ENCODE measurements at regions not wholly inside any gene's neighbourhood (a gene's known extent, or its start where the extent isn't known, plus 50 kb on each side); places are given as distances from the start of the nearest gene placed in this dataset.

- no peaks in the 10 kb centered on the region for H3K36me3 ChIP-seq (ENCODE audit: control insufficient read depth, insufficient read depth, low read length)
- H3K4me3 ChIP-seq (ENCODE audit: low read depth, low read length): no peak overlapping the region
- no peaks in the 10 kb centered on the region for H3K4me1 ChIP-seq
- no peaks in the 10 kb centered on the region for H3K9me3 ChIP-seq (ENCODE audit: control insufficient read depth, low read length)
- H3K9ac ChIP-seq: no peak overlapping the region
- H3K4me2 ChIP-seq (ENCODE audit: low read length): no peak overlapping the region
- H3K27me3 ChIP-seq (ENCODE audit: control insufficient read depth, insufficient read depth, low read length): no peaks in the 10 kb centered on the region
- H3K79me2 ChIP-seq: no peaks in the 10 kb centered on the region
- no peak overlapping the region for H3K27ac ChIP-seq
- TF ChIP-seq CTCF (IDR thresholded peaks at IDR 0.05): no peak
- no peak overlapping the region for H2AFZ ChIP-seq
These were observed 322.4 kb upstream of the CBLB start for GRCh38 chr3:106191211-106191610.

- H3K4me1 ChIP-seq: no peaks in the 10 kb centered on the region
- no peaks in the 10 kb centered on the region for H3K27me3 ChIP-seq (ENCODE audit: control insufficient read depth, insufficient read depth, low read length)
- no peak overlapping the region for H3K4me3 ChIP-seq (ENCODE audit: low read depth, low read length)
- H3K9ac ChIP-seq: no peak overlapping the region
- no peak for TF ChIP-seq CTCF (IDR thresholded peaks at IDR 0.05)
- no peak overlapping the region for H2AFZ ChIP-seq
- H3K79me2 ChIP-seq: no peaks in the 10 kb centered on the region
- H3K27ac ChIP-seq: no peak overlapping the region
- no peaks in the 10 kb centered on the region for H3K36me3 ChIP-seq (ENCODE audit: control insufficient read depth, insufficient read depth, low read length)
- no peaks in the 10 kb centered on the region for H3K9me3 ChIP-seq (ENCODE audit: control insufficient read depth, low read length)
- no peak overlapping the region for H3K4me2 ChIP-seq (ENCODE audit: low read length)
These were observed 323.1 kb upstream of the CBLB start for GRCh38 chr3:106191913-106192312.

DNA sequence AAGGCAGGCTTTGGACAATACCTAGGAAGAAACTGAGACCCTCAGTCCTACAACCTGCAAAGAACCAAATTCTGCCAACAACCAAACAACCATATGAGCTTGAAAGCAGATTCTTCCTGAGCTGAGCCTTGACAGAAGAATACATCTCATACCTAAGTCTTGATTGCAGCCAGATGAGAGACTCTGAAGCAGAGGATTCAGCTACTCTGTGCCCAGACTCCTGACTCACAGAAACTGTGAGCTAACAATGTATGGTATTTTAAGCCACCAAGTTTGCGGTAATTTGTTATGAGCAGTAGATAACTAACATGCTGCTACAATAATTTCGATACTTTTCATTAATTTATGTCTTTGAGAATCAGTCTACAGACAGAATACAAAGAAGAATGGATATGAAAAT, 325.1 kb upstream of the CBLB start:
- no peaks in the 10 kb centered on the region for H3K27me3 ChIP-seq (ENCODE audit: control insufficient read depth, insufficient read depth, low read length)
- TF ChIP-seq CTCF (IDR thresholded peaks at IDR 0.05): no peak
- H3K4me2 ChIP-seq (ENCODE audit: low read length): no peak overlapping the region
- H3K27ac ChIP-seq: no peak overlapping the region
- no peak overlapping the region for H2AFZ ChIP-seq
- no peak overlapping the region for H3K4me3 ChIP-seq (ENCODE audit: low read depth, low read length)
- H3K36me3 ChIP-seq (ENCODE audit: control insufficient read depth, insufficient read depth, low read length): no peaks in the 10 kb centered on the region
- H3K9ac ChIP-seq: no peak overlapping the region
- no peaks in the 10 kb centered on the region for H3K9me3 ChIP-seq (ENCODE audit: control insufficient read depth, low read length)
- no peaks in the 10 kb centered on the region for H3K4me1 ChIP-seq
- no peaks in the 10 kb centered on the region for H3K79me2 ChIP-seq

DNA sequence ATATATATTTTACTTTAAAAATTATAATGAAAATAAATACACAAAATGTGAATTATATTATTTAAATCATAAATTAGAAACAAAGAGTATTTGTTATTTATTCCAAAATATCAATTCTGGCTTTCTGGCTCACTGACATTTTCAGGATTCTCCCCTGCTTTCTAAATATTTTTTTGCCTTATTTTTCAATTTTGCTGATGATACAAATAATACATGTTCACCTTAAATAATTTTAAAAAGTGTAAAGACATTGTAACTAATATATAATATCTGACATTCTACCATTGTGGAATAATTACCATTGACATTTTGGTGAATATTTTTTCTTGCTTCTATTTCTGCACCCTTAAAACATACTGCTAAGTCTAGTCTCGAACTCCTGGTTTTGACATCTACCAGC, 325.9 kb upstream of the CBLB start:
- no peaks in the 10 kb centered on the region for H3K4me1 ChIP-seq
- no peaks in the 10 kb centered on the region for H3K27me3 ChIP-seq (ENCODE audit: control insufficient read depth, insufficient read depth, low read length)
- H3K79me2 ChIP-seq: no peaks in the 10 kb centered on the region
- H2AFZ ChIP-seq: no peak overlapping the region
- no peaks in the 10 kb centered on the region for H3K9me3 ChIP-seq (ENCODE audit: control insufficient read depth, low read length)
- H3K4me2 ChIP-seq (ENCODE audit: low read length): no peak overlapping the region
- H3K36me3 ChIP-seq (ENCODE audit: control insufficient read depth, insufficient read depth, low read length): no peaks in the 10 kb centered on the region
- TF ChIP-seq CTCF (IDR thresholded peaks at IDR 0.05): no peak
- no peak overlapping the region for H3K9ac ChIP-seq
- H3K4me3 ChIP-seq (ENCODE audit: low read depth, low read length): no peak overlapping the region
- H3K27ac ChIP-seq: no peak overlapping the region

DNA sequence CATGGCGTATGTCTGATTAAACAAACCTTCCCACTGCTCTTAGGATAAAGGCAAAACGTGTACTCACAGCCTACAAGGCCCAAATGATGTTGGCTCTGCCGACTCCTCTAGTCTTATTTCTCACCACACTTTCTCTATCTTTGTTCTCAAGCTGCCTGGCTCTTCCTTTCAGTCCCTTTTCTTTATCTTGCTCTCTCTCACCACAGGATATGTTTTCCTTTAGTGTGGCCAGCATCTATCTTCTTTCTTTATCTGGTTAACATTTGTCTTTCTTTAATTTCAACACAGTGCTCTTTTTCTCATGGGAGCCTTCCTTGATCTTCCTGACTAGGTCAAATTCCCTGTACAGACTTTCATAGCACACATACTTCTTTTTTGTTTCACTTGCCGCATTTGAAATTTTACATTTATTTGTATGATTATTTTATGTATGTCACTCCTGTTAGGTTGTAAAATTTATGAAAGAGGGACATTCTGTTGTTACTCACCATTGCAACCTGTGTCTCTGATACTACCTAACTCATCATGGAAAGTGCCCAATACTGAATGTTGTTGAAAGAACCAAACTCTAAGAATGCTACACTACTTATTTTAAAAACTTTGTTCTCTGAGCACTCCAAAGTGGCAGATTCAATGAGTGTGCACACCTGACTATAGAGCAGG, 328.9 kb upstream of the CBLB start:
- Histone ChIP-seq H3K36me3 (ENCODE audit: control insufficient read depth, insufficient read depth, low read length) (no peaks in the 10 kb centered on the region), H3K27me3 (ENCODE audit: control insufficient read depth, insufficient read depth, low read length) (no peaks in the 10 kb centered on the region), H3K79me2 (no peaks in the 10 kb centered on the region), H3K4me2 (ENCODE audit: low read length) (no peak overlapping the region), H3K9ac (no peak overlapping the region), H3K9me3 (ENCODE audit: control insufficient read depth, low read length) (no peaks in the 10 kb centered on the region), H3K4me3 (ENCODE audit: low read depth, low read length) (no peak overlapping the region), H3K27ac (no peak overlapping the region), H3K4me1 (no peaks in the 10 kb centered on the region), H2AFZ (no peak overlapping the region)
- TF ChIP-seq CTCF (IDR thresholded peaks at IDR 0.05): no peak

Data from parathyroid adenoma (tissue), 2 donors.